H1 (cell line): ENCODE measurements at regions not wholly inside any gene's neighbourhood (a gene's known extent, or its start where the extent isn't known, plus 50 kb on each side); places are given as distances from the start of the nearest gene placed in this dataset.

Source experiments
- CTCF ChIA-PET: fragments of 300-600 bp; sonication (Branson Sonifier 250); formaldehyde crosslinking; loops from one replicate; lab custom pipeline; 2021; ENCODE audit not compliant: partially characterized antibody; lab: Charles Lee
- POLR2A ChIA-PET: fragments of 300-600 bp; sonication (Branson Sonifier 250); formaldehyde crosslinking; loops from one replicate; lab custom pipeline; 2021; ENCODE audit warnings: inconsistent platforms; ENCODE audit not compliant: partially characterized antibody; lab: Charles Lee
- DNase-seq, 2 experiments: peaks; one replicate each; pipeline versions ENCODE4 v3.0.0 to v3.0.0-alpha.2; 2010 to 2022; ENCODE audit warnings: low spot score in 2 of 2, low read depth in 1 of 2, mixed read lengths in 1 of 2
- FAIRE-seq: peaks from 2 replicates; lab custom pipeline; 2011; peaks lifted over from hg19 to GRCh38; lab: Jason Lieb, UNC
- H2AFZ ChIP-seq: 2 replicates; pipeline ENCODE4 v1.8.1; 2012; ENCODE audit warnings: low read length, inconsistent platforms
- H2AK5ac ChIP-seq: 2 replicates; pipeline ENCODE4 v1.6.1; 2013; ENCODE audit warnings: low read depth, low read length
- H2BK120ac ChIP-seq: replicated peaks from 2 replicates; pipeline ENCODE3; 2013; ENCODE audit warnings: low read depth, low read length, inconsistent platforms
- H2BK12ac ChIP-seq: 2 replicates; pipeline ENCODE4 v1.6.1; 2013; ENCODE audit warnings: low read depth, low read length
- H2BK15ac ChIP-seq: 2 replicates; pipeline ENCODE4 v1.6.1; 2013; ENCODE audit warnings: low read length
- H2BK20ac ChIP-seq: 2 replicates; pipeline ENCODE4 v1.6.1; 2013; ENCODE audit warnings: low read length
- H2BK5ac ChIP-seq: 2 replicates; pipeline ENCODE4 v1.6.1; 2013; ENCODE audit warnings: low read depth, low read length
- H3K14ac ChIP-seq: 2 replicates; pipeline ENCODE4 v1.6.1; 2013; ENCODE audit warnings: inconsistent platforms; ENCODE audit not compliant: insufficient read length
- H3K18ac ChIP-seq: 2 replicates; pipeline ENCODE4 v1.6.1; 2013; ENCODE audit warnings: low read length; ENCODE audit errors: extremely low read depth
- H3K23ac ChIP-seq: 2 replicates; pipeline ENCODE4 v1.6.1; 2013; ENCODE audit warnings: inconsistent platforms; ENCODE audit not compliant: insufficient read length
- H3K23me2 ChIP-seq: 2 replicates; pipeline ENCODE4 v1.6.1; 2013; ENCODE audit warnings: low read depth, low read length
- H3K27ac ChIP-seq: 2 replicates; pipeline ENCODE4 v1.6.1; 2011; ENCODE audit warnings: low read depth, low read length, inconsistent platforms
- H3K27me3 ChIP-seq, 4 experiments: replicated peaks in 1 of 4; 1 replicate in 1 of 4; 2 replicates in 3 of 4; pipeline versions ENCODE4 v1.6.1 to v1.8.1; 2011 to 2013; ENCODE audit warnings: low read length in 3 of 4, mild to moderate bottlenecking in 3 of 4, inconsistent platforms in 2 of 4, mixed read lengths in 2 of 4, moderate library complexity in 1 of 4; ENCODE audit not compliant: control insufficient read depth in 3 of 4, insufficient read depth in 3 of 4; ENCODE audit errors: extremely low read depth in 1 of 4
- H3K36me3 ChIP-seq, 4 experiments: 2 replicates each; pipeline versions ENCODE4 v1.6.1 to v1.8.1; 2011 to 2013; ENCODE audit warnings: mild to moderate bottlenecking in 4 of 4, low read length in 3 of 4, moderate library complexity in 2 of 4, control low read depth in 1 of 4, inconsistent platforms in 1 of 4; ENCODE audit not compliant: insufficient read depth in 4 of 4, control insufficient read depth in 2 of 4
- H3K4ac ChIP-seq: replicated peaks from 2 replicates; pipeline ENCODE3; 2013; ENCODE audit warnings: low read length, low read depth, mixed read lengths, inconsistent platforms; ENCODE audit not compliant: insufficient read length
- H3K4me1 ChIP-seq, 4 experiments: replicated peaks in 1 of 4; 1 replicate in 1 of 4; 2 replicates in 3 of 4; pipeline versions ENCODE4 v1.6.1 to v1.8.1; 2011 to 2013; ENCODE audit warnings: low read length in 3 of 4, inconsistent platforms in 2 of 4, mixed read lengths in 1 of 4; ENCODE audit not compliant: insufficient read depth in 4 of 4, control insufficient read depth in 3 of 4
- H3K4me2 ChIP-seq, 2 experiments: 2 replicates each; pipeline versions ENCODE4 v1.6.1 to v1.8.1; 2011 to 2013; ENCODE audit warnings: low read depth in 2 of 2, low read length in 2 of 2, control low read depth in 1 of 2, inconsistent platforms in 1 of 2, mild to moderate bottlenecking in 1 of 2; ENCODE audit not compliant: insufficient read depth in 1 of 2
- H3K4me3 ChIP-seq, 4 experiments: fragments of 200-600, 300-600 bp in 1 of 4; sonication (generic), shearing (Covaris generic), sonication (Bioruptor Twin) in 1 of 4; 2 replicates each; pipeline versions ENCODE4 v1.5.1 to v1.8.1; 2011 to 2016; ENCODE audit warnings: low read length in 4 of 4, low read depth in 3 of 4, control low read depth in 2 of 4, inconsistent platforms in 2 of 4, mild to moderate bottlenecking in 2 of 4, mixed read lengths in 1 of 4, moderate library complexity in 1 of 4; ENCODE audit not compliant: insufficient read depth in 2 of 4; ENCODE audit errors: extremely low read depth in 1 of 4
- H3K56ac ChIP-seq: replicated peaks from 2 replicates; pipeline ENCODE3; 2013; ENCODE audit warnings: low read depth, mild to moderate bottlenecking, mixed read lengths, low read length, inconsistent platforms; ENCODE audit not compliant: insufficient read length
- H3K79me1 ChIP-seq: 2 replicates; pipeline ENCODE4 v1.6.1; 2013; ENCODE audit warnings: low read depth, low read length, control low read depth
- H3K79me2 ChIP-seq, 2 experiments: 2 replicates each; pipeline versions ENCODE4 v1.6.1 to v1.8.1; 2012 to 2013; ENCODE audit warnings: low read length in 2 of 2, mild to moderate bottlenecking in 2 of 2, inconsistent platforms in 1 of 2; ENCODE audit not compliant: insufficient read depth in 2 of 2, control insufficient read depth in 1 of 2
- H3K9ac ChIP-seq, 4 experiments: replicated peaks in 1 of 4; 1 replicate in 1 of 4; 2 replicates in 3 of 4; pipeline versions ENCODE4 v1.6.1 to v1.8.1; 2011 to 2013; ENCODE audit warnings: low read depth in 3 of 4, low read length in 3 of 4, control low read depth in 2 of 4, mild to moderate bottlenecking in 2 of 4, moderate library complexity in 2 of 4, inconsistent platforms in 1 of 4; ENCODE audit errors: extremely low read depth in 1 of 4
- H3K9me3 ChIP-seq, 2 experiments: 2 replicates each; pipeline versions ENCODE4 v1.6.1 to v1.8.1; 2012 to 2013; ENCODE audit warnings: mild to moderate bottlenecking in 2 of 2, moderate library complexity in 2 of 2, control low read depth in 1 of 2, inconsistent platforms in 1 of 2, low read depth in 1 of 2, low read length in 1 of 2, mixed read lengths in 1 of 2; ENCODE audit not compliant: insufficient read depth in 2 of 2
- H4K20me1 ChIP-seq, 2 experiments: replicated peaks in 1 of 2; 2 replicates each; pipeline versions ENCODE3 to v1.8.1; 2011 to 2013; ENCODE audit warnings: inconsistent platforms in 2 of 2, low read length in 2 of 2, mild to moderate bottlenecking in 1 of 2; ENCODE audit not compliant: insufficient read depth in 2 of 2, control insufficient read depth in 1 of 2
- H4K5ac ChIP-seq: 2 replicates; pipeline ENCODE4 v1.6.1; 2013; ENCODE audit warnings: low read length, low read depth, mixed read lengths, inconsistent platforms; ENCODE audit not compliant: insufficient read length
- H4K8ac ChIP-seq: 2 replicates; pipeline ENCODE4 v1.8.0; 2013; ENCODE audit warnings: mild to moderate bottlenecking, moderate library complexity, low read length, inconsistent platforms; ENCODE audit not compliant: insufficient read depth; ENCODE audit errors: extremely low read depth
- H4K91ac ChIP-seq: replicated peaks from 2 replicates; pipeline ENCODE3; 2013; ENCODE audit warnings: low read length, mixed read lengths, inconsistent platforms; ENCODE audit not compliant: insufficient read length
- EP300 ChIP-seq, 2 experiments: IDR thresholded peaks; 1 replicate in 1 of 2; 2 replicates in 1 of 2; pipeline ENCODE4 v1.6.1; 2011 to 2012; ENCODE audit warnings: low read depth in 2 of 2, low read length in 2 of 2, mild to moderate bottlenecking in 2 of 2, borderline replicate concordance in 1 of 2, inconsistent platforms in 1 of 2, moderate library complexity in 1 of 2
- SIX5 ChIP-seq: IDR thresholded peaks from 2 replicates; pipeline ENCODE4 v1.6.1; 2011; ENCODE audit warnings: mild to moderate bottlenecking, low read depth, low read length
- WGBS, 2 experiments: shearing (Covaris generic) in 1 of 2; methylation state at CpG; one replicate each; pipeline versions ENCODE4 v1.1.6 to v1.1.7; 2013 to 2015; ENCODE audit warnings: low lambda C conversion rate in 2 of 2, mixed read lengths in 2 of 2, inconsistent platforms in 1 of 2, low coverage in 1 of 2, missing lambda C conversion rate in 1 of 2; ENCODE audit not compliant: insufficient replicate concordance in 2 of 2, insufficient coverage in 1 of 2, insufficient read length in 1 of 2; ENCODE audit errors: extremely low coverage in 1 of 2, missing lambda C conversion rate in 1 of 2; 5-methylcytosine and 5-hydroxymethylcytosine counted together
- TF ChIP-seq, protein P1 (sequence below): IDR thresholded peaks from 2 replicates; pipeline ENCODE4 v1.6.1; 2012; ENCODE audit warnings: inconsistent platforms

GRCh38 chr2:51293566-51294200, 261.8 kb upstream of the NRXN1 start:
- CTCF ChIA-PET = no interaction called here
- Histone ChIP-seq H2BK12ac (no peak overlapping the region), H4K8ac (no peak overlapping the region), H3K4me2 (no peak overlapping the region), H2BK20ac (no peak overlapping the region), H3K4ac (no peak overlapping the region), H3K18ac (no peak overlapping the region), H3K27me3 (no peaks in the 10 kb centered on the region; a peak in 1 of 7 replicates), H2AK5ac (no peak overlapping the region), H3K9ac (no peak overlapping the region), H3K27ac (no peak overlapping the region), H4K20me1 (no peaks in the 10 kb centered on the region), H3K56ac (no peak overlapping the region), H3K23ac (no peak overlapping the region), H2BK15ac (no peak overlapping the region), H3K9me3 (no peaks in the 10 kb centered on the region), H3K14ac (no peak overlapping the region), H3K23me2 (no peaks in the 10 kb centered on the region; the same call in 1 of the 2 replicates), H3K79me1 (no peaks in the 10 kb centered on the region), H3K4me3 (no peak overlapping the region), H2BK5ac (no peak overlapping the region), H2AFZ (no peak overlapping the region), H3K79me2 (no peaks in the 10 kb centered on the region), H4K91ac (no peak overlapping the region), H4K5ac (no peak overlapping the region), H3K36me3 (no peaks in the 10 kb centered on the region), H3K4me1 (peaks cover 0 to 6% (median 0%) of the 10 kb centered on the region in 4 experiments; a peak in 2 of 7 replicates), H2BK120ac (no peak overlapping the region)
- DNase-seq (no peak), FAIRE-seq (no peak)
- WGBS, 2 experiments = 84% methylated on average over 4 of the region's 5 CpGs; no CpG with 5 or more reads in 1 of the 2 experiments
- TF ChIP-seq EP300 (IDR thresholded peaks at IDR 0.05; ENCODE audit: borderline replicate concordance in 1 of 2, low read depth in 2 of 2, low read length in 2 of 2) = no peak
- TF ChIP-seq SIX5 = no peak
- TF ChIP-seq, protein P1, sequence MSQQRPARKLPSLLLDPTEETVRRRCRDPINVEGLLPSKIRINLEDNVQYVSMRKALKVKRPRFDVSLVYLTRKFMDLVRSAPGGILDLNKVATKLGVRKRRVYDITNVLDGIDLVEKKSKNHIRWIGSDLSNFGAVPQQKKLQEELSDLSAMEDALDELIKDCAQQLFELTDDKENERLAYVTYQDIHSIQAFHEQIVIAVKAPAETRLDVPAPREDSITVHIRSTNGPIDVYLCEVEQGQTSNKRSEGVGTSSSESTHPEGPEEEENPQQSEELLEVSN = no peak
- POLR2A ChIA-PET = no interaction called here
